Type B pancreatic cell (in vitro differentiated cells): ENCODE measurements at regions not wholly inside any gene's neighbourhood (a gene's known extent, or its start where the extent isn't known, plus 50 kb on each side); places are given as distances from the start of the nearest gene placed in this dataset.

ENCODE experiments used
- DNase-seq: peaks from one replicate; pipeline ENCODE4 v3.0.0; 2021; ENCODE audit warnings: mixed read lengths; ENCODE audit not compliant: unreplicated experiment; ENCODE audit errors: extremely low spot score
- H3K27ac Mint-ChIP-seq: 2 replicates; pipeline ENCODE4 v1.8.0; 2021; ENCODE audit warnings: mild to moderate bottlenecking, mixed read lengths
- H3K27me3 Mint-ChIP-seq: 2 replicates; pipeline ENCODE4 v1.8.0; 2021; ENCODE audit warnings: mixed read lengths
- H3K36me3 Mint-ChIP-seq: 2 replicates; pipeline ENCODE4 v1.8.0; 2021; ENCODE audit warnings: mixed read lengths
- H3K4me1 Mint-ChIP-seq: one replicate; pipeline ENCODE4 v1.8.0; 2021; ENCODE audit warnings: mixed read lengths; ENCODE audit not compliant: unreplicated experiment
- H3K4me3 Mint-ChIP-seq: 2 replicates; pipeline ENCODE4 v1.8.0; 2021; ENCODE audit warnings: mild to moderate bottlenecking, mixed read lengths
- H3K9me3 Mint-ChIP-seq: 2 replicates; pipeline ENCODE4 v1.8.0; 2021; ENCODE audit warnings: mixed read lengths
- TF ChIP-seq, protein P1 (sequence below): fragments of 200-600 bp; sonication (generic); conservative IDR thresholded peaks from 2 replicates; pipeline ENCODE4 v1.5.0; 2021; ENCODE audit warnings: antibody characterized with exemption, mild to moderate bottlenecking

GRCh38 chr9:109689701-109690100 is 90.3 kb upstream of the PALM2AKAP2 start:
- H3K9me3 Mint-ChIP-seq, result peaks cover 10% of the 10 kb centered on the region
- H3K27me3 Mint-ChIP-seq, result peaks cover 6% of the 10 kb centered on the region
- no peaks in the 10 kb centered on the region for H3K4me1 Mint-ChIP-seq
- no peak overlapping the region for H3K27ac Mint-ChIP-seq
- H3K4me3 Mint-ChIP-seq, result no peak overlapping the region
- TF ChIP-seq, protein P1, sequence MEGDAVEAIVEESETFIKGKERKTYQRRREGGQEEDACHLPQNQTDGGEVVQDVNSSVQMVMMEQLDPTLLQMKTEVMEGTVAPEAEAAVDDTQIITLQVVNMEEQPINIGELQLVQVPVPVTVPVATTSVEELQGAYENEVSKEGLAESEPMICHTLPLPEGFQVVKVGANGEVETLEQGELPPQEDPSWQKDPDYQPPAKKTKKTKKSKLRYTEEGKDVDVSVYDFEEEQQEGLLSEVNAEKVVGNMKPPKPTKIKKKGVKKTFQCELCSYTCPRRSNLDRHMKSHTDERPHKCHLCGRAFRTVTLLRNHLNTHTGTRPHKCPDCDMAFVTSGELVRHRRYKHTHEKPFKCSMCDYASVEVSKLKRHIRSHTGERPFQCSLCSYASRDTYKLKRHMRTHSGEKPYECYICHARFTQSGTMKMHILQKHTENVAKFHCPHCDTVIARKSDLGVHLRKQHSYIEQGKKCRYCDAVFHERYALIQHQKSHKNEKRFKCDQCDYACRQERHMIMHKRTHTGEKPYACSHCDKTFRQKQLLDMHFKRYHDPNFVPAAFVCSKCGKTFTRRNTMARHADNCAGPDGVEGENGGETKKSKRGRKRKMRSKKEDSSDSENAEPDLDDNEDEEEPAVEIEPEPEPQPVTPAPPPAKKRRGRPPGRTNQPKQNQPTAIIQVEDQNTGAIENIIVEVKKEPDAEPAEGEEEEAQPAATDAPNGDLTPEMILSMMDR, result no peak
- H3K36me3 Mint-ChIP-seq, result no peaks in the 10 kb centered on the region
- DNase-seq, result no peak

GRCh38 chr9:109699019-109699418 is 81.0 kb upstream of the PALM2AKAP2 start:
- Mint-ChIP-seq H3K27ac (no peak overlapping the region), H3K4me1 (peaks cover 4% of the 10 kb centered on the region), H3K27me3 (peaks cover 6% of the 10 kb centered on the region), H3K4me3 (no peak overlapping the region), H3K36me3 (no peaks in the 10 kb centered on the region), H3K9me3 (no peaks in the 10 kb centered on the region)
- DNase-seq, result no peak
- TF ChIP-seq, protein P1, result no peak

DNA sequence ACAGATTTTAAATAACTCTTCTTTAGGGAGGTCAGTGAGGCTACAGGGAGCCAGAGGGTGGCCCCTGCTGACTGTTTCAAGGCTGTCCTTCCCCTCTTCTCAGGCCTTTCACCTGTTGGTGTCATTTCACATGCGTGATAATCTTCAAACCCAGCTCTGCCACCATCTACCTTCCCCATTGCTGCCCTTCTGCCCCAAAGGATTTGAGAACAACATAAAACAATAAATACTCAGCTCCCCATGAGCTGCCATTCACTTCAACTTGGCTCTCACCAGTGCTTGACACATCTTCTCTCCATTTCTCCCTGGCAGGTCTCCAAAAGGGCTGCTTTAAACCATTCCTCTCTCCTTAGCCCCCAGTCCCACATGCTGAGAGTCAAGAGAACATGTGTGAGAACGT is 75.5 kb upstream of the PALM2AKAP2 start:
- Mint-ChIP-seq H3K4me1 (no peaks in the 10 kb centered on the region), H3K36me3 (no peaks in the 10 kb centered on the region), H3K27ac (no peak overlapping the region), H3K27me3 (peaks cover 12% of the 10 kb centered on the region), H3K9me3 (no peaks in the 10 kb centered on the region), H3K4me3 (no peak overlapping the region)
- TF ChIP-seq, protein P1, result no peak
- no peak for DNase-seq

GRCh38 chr9:109705515-109705914 is 74.5 kb upstream of the PALM2AKAP2 start:
- DNase-seq, result no peak
- peaks cover 12% of the 10 kb centered on the region for H3K27me3 Mint-ChIP-seq
- no peaks in the 10 kb centered on the region for H3K36me3 Mint-ChIP-seq
- H3K9me3 Mint-ChIP-seq, result no peaks in the 10 kb centered on the region
- H3K4me3 Mint-ChIP-seq, result no peak overlapping the region
- H3K4me1 Mint-ChIP-seq, result no peaks in the 10 kb centered on the region
- no peak overlapping the region for H3K27ac Mint-ChIP-seq
- TF ChIP-seq, protein P1, result no peak

DNA sequence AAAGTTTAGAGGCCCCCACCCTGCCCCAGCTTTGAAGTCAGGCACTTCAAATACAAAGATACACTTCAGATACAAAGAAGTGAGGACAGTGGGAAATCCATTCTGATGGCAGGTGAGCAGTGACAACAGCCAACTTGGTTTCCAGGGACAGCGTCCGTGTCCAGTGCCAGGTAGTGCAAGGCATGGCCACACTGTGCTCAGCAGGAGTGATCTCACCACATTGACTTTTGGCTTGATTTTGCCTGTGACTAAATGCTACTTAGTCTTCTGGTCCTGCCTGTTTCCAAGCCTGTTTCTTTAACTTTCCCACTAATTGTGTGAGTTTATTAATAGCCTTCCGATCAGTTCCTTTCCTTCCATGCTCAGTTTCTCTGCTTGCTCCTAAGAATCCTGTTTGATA is 72.6 kb upstream of the PALM2AKAP2 start:
- no peak overlapping the region for H3K27ac Mint-ChIP-seq

More for the DNA sequence above, 72.6 kb upstream of the PALM2AKAP2 start:
- H3K4me1 Mint-ChIP-seq, result no peaks in the 10 kb centered on the region
- no peaks in the 10 kb centered on the region for H3K9me3 Mint-ChIP-seq
- TF ChIP-seq, protein P1, result no peak
- peaks cover 14% of the 10 kb centered on the region for H3K27me3 Mint-ChIP-seq
- DNase-seq, result no peak
- no peak overlapping the region for H3K4me3 Mint-ChIP-seq
- H3K36me3 Mint-ChIP-seq, result no peaks in the 10 kb centered on the region
